ENCODE measurements at regions not wholly inside any gene's neighbourhood (a gene's known extent, or its start where the extent isn't known, plus 50 kb on each side); places are given as distances from the start of the nearest gene placed in this dataset.

GRCh38 chr15:81852411-81853149 lies 193.2 kb downstream of the MEX3B start:
- TF ChIP-seq ZNF396 (CRISPR knock-in tag; IDR thresholded peaks at IDR 0.05; ENCODE audit: borderline replicate concordance) = no peak
- TF ChIP-seq E2F4 (CRISPR knock-in tag; IDR thresholded peaks at IDR 0.05; ENCODE audit: borderline replicate concordance, low read depth) = no peak
- TF ChIP-seq FOXK1 (CRISPR knock-in tag; IDR thresholded peaks at IDR 0.05) = no peak
- TF ChIP-seq CTCF (IDR thresholded peaks at IDR 0.05) = no peak
- no peak for TF ChIP-seq ARID4B (CRISPR knock-in tag; IDR thresholded peaks at IDR 0.05; ENCODE audit: borderline replicate concordance)
- TF ChIP-seq NFYB (CRISPR knock-in tag; conservative IDR thresholded peaks at IDR 0.05; ENCODE audit: low read depth) = no peak
